AG09319 (cell line): ENCODE measurements at regions not wholly inside any gene's neighbourhood (a gene's known extent, or its start where the extent isn't known, plus 50 kb on each side); places are given as distances from the start of the nearest gene placed in this dataset.
"Not testable (repeated sequence)": the region's sequence is repeated elsewhere in the genome, so short reads cannot be mapped to it uniquely, and the experiment has no call there.

Experiments
- DNase-seq: peaks from one replicate; pipeline ENCODE4 v3.0.0-alpha.2; 2010; ENCODE audit warnings: low read depth; ENCODE audit errors: extremely low read depth
- TF ChIP-seq, protein P1 (sequence below): IDR thresholded peaks from 2 replicates; pipeline ENCODE4 v1.5.1; 2011; ENCODE audit warnings: low read depth, mild to moderate bottlenecking, inconsistent platforms, low read length, moderate library complexity

DNA sequence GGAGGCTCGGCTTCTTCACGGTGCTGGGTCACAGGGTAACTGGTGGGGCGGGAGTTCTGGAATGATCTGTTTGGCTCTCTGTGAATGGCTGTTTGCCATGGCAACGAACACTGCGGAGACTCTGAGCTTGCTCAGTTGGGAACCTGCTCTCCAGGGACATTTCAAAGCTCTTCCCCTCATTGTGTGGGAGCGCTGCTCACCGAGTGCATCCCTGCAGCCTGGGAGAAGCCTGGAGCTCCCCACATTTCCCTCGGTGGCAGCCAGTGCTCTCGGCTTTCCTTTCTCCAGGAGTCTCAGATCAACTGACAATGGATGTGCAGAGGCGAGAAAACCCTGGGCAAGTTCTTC lies 57.6 kb upstream of the CACUL1 start:
- TF ChIP-seq, protein P1, sequence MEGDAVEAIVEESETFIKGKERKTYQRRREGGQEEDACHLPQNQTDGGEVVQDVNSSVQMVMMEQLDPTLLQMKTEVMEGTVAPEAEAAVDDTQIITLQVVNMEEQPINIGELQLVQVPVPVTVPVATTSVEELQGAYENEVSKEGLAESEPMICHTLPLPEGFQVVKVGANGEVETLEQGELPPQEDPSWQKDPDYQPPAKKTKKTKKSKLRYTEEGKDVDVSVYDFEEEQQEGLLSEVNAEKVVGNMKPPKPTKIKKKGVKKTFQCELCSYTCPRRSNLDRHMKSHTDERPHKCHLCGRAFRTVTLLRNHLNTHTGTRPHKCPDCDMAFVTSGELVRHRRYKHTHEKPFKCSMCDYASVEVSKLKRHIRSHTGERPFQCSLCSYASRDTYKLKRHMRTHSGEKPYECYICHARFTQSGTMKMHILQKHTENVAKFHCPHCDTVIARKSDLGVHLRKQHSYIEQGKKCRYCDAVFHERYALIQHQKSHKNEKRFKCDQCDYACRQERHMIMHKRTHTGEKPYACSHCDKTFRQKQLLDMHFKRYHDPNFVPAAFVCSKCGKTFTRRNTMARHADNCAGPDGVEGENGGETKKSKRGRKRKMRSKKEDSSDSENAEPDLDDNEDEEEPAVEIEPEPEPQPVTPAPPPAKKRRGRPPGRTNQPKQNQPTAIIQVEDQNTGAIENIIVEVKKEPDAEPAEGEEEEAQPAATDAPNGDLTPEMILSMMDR = no peak
- no peak for DNase-seq

DNA sequence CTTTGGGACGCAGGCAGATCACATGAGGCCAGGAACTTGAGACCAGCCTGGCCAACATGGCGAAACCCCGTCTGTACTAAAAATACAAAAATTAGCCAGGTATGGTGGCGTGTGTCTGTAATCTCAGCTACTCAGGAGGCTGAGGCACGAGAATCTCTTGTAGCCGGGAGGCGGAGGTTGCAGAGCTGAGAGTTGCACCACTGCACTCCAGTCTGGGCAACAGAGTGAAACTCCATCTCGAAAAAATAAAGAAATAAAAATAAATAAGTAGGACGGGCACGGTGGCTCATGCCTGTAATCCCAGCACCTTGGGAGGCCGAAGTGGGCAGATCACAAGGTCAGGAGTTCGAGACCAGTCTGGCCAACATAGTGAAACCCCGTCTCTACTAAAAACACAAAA lies 58.2 kb upstream of the CACUL1 start:
- not testable (repeated sequence) for DNase-seq

DNA sequence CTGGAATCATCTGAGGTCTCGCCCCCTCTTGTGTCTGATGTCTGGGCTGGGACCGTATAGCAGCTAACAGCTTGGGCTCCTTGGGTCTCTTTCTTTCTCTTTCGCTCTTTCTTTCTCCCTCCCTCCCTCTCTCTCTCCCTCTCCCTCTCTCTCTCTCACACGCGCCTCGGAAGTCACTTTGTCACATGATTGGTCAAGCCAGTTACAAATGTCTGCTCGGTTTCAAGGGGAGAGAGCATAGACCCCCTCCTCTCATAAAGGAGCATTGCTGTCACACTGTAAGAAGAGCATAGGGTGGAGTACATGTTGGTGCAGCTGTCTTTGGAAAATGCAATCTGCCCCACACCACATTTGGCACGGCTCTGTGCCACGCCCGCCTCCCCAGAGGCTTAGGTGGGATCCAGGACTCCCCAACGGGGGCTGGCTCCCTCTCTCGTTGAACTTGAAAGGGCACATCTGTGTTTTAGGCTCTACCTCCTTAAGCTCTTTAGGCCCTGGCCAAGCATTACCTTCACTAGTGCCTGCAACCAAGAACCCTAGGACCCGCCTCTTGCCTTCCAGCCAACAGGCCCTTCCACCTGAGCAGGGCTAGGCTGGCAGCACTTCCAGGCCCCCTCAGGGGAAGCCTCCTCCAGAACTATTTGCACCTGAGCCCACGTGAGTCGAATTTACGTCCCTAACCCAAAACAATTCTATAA lies 61.9 kb upstream of the CACUL1 start:
- no peak for DNase-seq
- TF ChIP-seq, protein P1 = no peak

DNA sequence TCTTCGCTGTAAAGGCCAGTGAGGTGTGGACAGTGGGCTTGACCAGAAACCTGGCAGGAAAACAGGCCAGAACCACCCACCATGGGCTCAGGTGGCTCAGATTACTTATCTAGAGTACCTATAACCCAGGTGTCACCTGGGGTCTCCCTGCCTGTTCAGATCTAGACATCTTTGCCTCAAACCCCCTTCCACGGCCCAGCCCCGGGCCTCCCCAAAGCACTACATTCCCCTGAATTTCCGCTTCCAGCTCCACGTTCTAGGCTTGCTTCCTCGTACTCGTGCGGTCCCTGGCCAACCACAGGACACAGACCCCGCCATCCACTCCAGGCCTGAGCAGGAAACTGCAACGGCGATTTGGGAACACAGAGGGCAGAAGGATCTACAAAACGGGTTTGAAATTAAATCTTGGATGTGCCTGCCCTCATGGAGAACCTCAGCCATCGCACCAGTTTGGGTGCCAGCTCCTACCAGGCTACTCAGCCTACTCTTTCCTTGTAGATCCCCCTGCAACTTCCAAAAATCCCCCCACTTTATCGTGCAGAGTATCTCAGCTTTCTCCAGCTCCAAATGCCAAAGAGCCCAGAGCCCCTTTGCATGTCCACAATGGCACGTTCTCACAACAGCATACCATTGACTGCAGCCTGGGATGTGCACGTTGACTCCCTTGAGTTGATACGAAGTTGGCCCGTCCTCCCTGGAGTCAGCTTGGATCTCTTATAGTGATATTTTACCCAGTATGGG lies 62.7 kb upstream of the CACUL1 start:
- TF ChIP-seq, protein P1 = no peak
- DNase-seq = no peak

DNA sequence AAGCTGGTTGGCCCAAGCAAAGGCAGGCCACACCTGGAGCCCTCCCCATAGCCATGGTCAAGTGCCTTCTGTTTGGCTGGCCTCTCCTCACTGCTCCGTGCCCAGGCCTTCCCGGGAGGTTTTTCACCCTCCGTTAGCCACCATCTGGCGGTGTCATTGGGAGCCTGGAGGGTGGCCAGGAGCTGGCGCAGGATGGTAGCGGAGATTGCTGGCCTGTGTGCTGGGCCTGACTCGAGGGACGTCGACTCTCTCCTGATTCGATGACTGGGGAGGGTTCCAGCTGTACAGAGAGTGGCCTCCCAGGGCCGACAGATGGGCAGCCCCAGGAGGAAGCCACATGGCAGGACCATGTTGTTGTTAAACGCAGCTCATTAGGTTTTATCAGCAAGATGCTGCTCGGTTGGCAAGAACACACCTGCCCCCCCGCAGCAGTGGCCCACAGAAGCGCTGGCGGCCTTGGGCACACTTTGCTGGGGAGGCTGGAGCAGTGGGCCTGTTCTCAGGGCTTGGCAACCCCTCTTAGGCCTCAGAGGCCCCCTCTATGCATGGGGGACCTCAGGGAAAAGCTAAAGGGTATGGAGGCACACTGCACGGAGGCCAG lies 64.0 kb upstream of the CACUL1 start:
- TF ChIP-seq, protein P1 = no peak
- no peak for DNase-seq

DNA sequence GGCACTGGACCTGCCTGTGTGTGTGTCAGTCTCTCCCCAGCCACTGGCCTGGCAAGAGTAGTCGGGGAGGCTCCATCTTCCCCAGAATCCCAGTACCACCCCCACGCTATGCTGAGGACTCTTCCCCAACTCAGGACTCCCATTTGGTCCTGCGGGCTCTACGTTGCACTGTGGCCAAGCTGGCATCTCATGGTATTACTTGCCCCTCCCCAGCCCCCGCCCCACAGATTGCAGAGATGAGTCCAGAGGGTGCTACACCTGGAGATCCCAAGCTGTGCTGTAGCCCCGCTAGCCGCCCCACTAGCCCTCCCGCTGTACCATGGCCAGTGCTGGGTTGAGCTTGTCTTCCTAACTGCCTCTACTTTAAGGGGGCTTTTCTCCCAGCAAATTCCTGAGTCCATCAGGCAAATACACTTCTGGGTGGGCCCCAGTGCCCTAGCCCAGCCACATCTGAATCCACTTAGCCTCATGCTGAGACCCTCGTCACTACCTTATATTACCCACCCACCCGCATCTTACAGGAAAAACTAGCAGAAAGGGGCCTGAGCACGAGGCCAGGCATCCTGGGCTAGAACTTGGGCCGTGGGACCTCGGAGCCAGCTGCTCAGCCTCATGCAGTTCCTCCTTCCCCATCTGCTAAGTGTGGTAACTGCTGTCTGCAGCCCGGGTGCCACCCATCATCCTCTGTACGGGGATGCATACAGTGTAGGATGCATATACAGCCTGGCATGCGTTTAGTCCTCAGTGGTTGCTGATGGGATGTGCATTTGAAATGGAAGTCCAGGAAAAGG lies 65.8 kb upstream of the CACUL1 start:
- TF ChIP-seq, protein P1 = no peak
- no peak for DNase-seq

DNA sequence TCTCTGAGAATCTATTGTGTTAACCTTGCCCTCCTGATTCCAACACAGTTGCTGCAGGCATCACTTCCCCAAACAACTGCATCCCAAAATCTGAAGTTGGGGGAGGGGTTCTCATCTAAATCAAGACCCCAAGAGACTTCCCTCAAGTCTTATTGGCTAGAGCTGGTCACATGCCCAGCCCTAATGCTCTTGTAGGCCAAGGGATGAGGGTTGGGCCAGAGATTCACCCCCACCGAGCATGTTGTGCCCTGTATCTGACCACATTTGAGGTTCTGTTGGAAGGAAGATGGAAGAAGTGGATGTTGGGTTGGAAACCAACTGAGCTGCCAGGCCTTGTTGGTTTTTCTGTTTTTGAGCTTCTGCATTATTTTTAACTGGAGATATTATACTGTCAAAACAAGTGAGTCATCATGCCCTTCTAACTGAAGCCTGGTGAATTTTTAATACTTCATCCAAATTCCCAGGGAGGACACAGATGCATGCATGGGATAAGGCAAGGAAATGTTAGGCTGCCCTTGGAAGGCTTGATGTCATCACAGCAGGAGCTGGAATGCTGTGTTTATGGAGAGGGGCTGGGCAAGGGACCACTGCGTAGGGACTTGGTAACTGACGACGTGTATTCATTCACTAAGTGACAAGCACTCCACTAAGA lies 68.6 kb upstream of the CACUL1 start:
- TF ChIP-seq, protein P1 = no peak
- DNase-seq = no peak
